HG03097 (cell line): ENCODE measurements at regions not wholly inside any gene's neighbourhood (a gene's known extent, or its start where the extent isn't known, plus 50 kb on each side); places are given as distances from the start of the nearest gene placed in this dataset.
"Not testable (repeated sequence)": the region's sequence is repeated elsewhere in the genome, so short reads cannot be mapped to it uniquely, and the experiment has no call there.

Experiments used
- ATAC-seq: cut with Tn5 transposase; IDR thresholded peaks from one replicate; pipeline ENCODE4 v1.9.1; 2021; ENCODE audit not compliant: unreplicated experiment, low FRiP score

- ATAC-seq, result no peak
These were observed 187.9 kb upstream of the IL15 start for GRCh38 chr4:141448490-141448889.

GRCh38 chr4:141449927-141450326, 186.5 kb upstream of the IL15 start:
- ATAC-seq, result no peak

DNA sequence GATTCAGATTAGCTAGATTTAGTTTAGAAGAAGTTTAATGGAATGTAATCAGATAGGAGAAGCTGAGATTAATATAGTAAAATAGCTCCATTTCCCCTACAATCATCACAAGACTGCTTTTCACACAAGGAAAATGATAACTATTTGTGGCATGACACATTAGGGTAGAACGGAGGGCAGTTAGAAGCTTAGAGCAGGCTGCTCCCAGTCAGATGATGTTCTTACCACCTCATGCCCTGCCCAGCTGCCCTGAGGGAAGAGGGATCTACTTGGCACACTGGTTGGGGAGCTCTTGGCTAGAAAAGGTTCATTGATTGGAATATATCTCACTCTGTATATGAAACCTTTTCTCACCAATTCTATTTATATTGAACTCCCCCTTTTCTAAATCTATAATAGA, 180.7 kb upstream of the IL15 start:
- no peak for ATAC-seq

- no peak for ATAC-seq
These were observed 178.7 kb upstream of the IL15 start for GRCh38 chr4:141457653-141458052.

DNA sequence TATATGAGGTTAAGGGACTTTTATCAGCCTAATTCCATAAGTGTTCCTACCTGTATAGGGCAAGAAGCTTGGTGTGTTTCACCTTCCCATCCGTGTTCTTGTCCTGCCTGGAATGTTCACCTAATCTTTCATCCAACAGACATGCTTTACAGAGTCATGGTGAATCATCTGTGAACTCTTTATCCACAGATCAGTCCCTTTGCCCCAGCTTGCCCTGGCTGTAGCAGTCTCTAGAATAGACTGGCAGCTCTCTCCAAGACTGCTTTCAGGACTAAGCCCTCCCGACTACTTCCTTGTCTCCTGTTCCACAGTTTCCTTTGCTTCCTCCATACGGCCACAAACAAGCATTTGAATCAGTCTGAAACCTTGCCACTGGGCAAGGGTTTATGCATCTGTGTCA, 177.9 kb upstream of the IL15 start:
- no peak for ATAC-seq

GRCh38 chr4:141459020-141459419, 177.4 kb upstream of the IL15 start:
- no peak for ATAC-seq

- ATAC-seq, result no peak
These were observed 174.0 kb upstream of the IL15 start for GRCh38 chr4:141462361-141462760.

- ATAC-seq, result no peak
These were observed 172.7 kb upstream of the IL15 start for GRCh38 chr4:141463678-141464077.

- ATAC-seq, result no peak
These were observed 172.0 kb upstream of the IL15 start for GRCh38 chr4:141464366-141464765.

DNA sequence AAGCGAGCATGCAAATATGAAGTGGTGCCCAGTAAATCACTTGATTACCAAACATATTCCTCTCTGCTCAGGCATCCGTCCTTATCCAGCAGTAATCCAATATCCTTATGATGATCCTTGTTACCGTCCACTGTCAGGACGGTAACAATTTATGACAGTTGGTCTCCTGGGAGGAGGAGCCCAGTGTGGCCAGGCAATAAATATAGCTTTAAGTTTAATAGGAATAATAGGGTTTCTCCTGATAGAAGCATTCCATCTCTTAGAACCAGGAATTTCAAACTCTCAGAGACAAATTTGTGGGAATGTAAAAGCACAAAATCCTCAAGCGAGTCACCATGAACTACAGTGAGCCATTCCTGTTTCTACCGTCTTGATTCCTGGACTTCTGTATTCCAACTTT, 171.2 kb upstream of the IL15 start:
- ATAC-seq, result no peak

DNA sequence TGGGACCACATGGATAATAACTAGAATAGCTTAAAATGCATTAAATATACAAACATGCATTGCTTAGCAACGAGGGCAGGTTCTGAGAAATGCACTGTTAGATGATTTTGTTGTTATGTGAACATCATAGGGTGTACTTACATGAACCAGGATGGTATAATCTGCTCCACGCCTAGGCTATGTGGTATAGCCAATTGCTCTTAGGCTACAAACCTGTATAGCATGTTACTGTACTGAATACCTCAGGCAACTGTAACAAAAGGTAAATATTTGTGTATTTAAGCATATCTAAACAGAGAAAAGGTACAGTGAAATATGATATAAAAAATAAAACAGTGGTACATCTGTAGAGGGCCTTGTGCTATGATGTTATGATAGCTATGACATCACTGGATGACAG, 169.2 kb upstream of the IL15 start:
- no peak for ATAC-seq

DNA sequence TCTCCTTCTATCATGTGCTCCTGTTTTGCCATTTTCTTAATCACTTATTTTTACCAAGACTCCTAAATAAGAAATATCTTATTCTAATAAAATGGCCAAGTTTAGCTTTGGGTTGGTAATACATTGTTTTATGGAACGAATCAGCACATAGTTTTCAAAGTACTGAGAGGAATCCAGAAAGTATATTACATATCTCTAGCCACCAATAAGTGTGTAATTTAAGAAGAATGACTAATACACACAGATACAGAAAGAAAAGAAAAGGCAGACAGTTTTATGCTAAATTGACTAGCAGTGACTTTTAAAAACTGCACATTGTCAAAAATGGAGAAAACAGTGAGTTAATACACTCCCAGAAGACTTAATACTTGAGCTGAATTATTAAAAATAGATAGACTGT, 167.0 kb upstream of the IL15 start:
- no peak for ATAC-seq

- no peak for ATAC-seq
These were observed 163.3 kb upstream of the IL15 start for GRCh38 chr4:141473026-141473540.

- no peak for ATAC-seq
These were observed 162.4 kb upstream of the IL15 start for GRCh38 chr4:141473952-141474351.

GRCh38 chr4:141480950-141481349, 155.4 kb upstream of the IL15 start:
- ATAC-seq, result no peak

DNA sequence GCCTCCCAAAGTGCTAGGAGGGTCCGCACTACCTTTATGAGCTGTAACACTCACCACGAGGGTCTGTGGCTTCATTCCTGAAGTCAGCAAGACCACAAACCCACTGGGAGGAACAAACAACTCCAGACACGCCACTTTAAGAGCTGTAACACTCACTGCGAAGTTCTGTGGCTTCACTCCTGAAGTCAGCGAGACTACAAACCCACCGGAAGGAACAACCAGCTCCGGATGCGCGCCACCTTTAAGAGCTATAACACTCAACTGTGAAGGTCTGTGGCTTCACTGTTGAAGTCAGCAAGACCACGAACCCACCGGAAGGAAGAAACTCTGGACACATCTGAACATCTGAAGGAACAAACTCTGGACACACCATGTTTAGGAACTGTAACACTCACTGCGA, 152.1 kb upstream of the IL15 start:
- not testable (repeated sequence) for ATAC-seq

DNA sequence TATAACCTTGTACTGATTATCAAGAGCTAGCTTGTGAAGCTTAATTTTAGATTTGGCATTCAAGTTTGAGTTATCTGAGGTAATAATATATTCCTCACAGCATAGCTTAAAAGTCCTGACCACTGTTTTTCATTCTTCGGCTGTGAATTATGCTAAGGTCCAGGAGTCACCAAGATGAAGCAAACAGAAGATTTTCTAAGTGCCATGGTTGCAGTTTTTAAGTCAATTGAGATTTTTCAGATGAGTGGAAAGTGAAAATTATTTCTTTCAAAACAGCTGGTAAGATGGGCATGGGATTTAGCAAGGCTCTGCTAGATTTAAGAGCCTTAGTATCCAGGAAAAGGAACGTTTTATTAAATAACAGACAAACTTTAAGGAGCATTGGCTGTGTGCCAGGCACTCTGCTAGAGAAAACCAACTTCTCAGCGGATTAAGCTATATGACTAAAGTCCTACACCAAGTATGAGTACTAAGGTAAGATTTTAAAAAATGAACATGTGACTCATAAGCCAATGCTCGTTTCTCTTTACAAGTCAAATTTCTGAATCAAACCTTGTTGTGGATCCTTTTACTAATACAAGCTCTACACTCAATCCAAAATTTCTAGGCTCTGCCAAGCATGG, 149.9 kb upstream of the IL15 start:
- ATAC-seq, result no peak

- peak; percentile 87 for ATAC-seq
These were observed 138.8 kb upstream of the IL15 start for GRCh38 chr4:141497627-141498026.

GRCh38 chr4:141499261-141499853, 137.0 kb upstream of the IL15 start:
- no peak for ATAC-seq

GRCh38 chr4:141501395-141501794, 135.0 kb upstream of the IL15 start:
- no peak for ATAC-seq

DNA sequence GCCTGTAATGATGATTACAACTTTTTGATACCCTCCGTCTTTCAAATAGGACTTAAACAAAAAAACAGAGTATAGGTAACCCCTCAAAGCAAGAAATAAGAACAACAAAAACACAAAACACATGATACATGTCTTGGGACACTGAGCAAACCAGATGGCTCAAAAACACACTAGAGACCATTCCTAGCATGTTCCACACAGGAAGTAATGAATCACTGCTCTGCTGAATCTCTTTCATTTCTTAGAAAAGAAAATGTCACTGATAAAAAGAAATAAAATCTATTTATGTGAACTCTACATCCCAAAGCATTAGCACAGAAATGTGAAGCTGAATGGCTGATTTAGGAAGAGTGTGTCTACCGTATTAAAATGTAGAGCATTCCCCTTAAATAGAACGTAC, 134.5 kb upstream of the IL15 start:
- no peak for ATAC-seq

- ATAC-seq, result no peak
These were observed 133.6 kb upstream of the IL15 start for GRCh38 chr4:141502755-141503154.

- no peak for ATAC-seq
These were observed 133.1 kb upstream of the IL15 start for GRCh38 chr4:141503260-141503659.
